HepG2 (cell line): ENCODE measurements at regions not wholly inside any gene's neighbourhood (a gene's known extent, or its start where the extent isn't known, plus 50 kb on each side); places are given as distances from the start of the nearest gene placed in this dataset.

Experiments used
- AFF4 ChIP-seq: sonication (generic); formaldehyde crosslinking; IDR thresholded peaks from 2 replicates; pipeline ENCODE4 v1.4.0; 2020; ENCODE audit warnings: missing genetic modification reagents
- CREM ChIP-seq, 2 experiments: sonication (generic) in 1 of 2; formaldehyde crosslinking in 1 of 2; IDR thresholded peaks; 2 replicates each; pipeline versions ENCODE4 v1.4.0 to v1.6.1; 2016 to 2020; ENCODE audit warnings: antibody characterized with exemption in 1 of 2, mild to moderate bottlenecking in 1 of 2, missing genetic modification reagents in 1 of 2
- FOXA1 ChIP-seq, 2 experiments: fragments of 450-650 bp in 1 of 2; sonication (generic) in 1 of 2; formaldehyde crosslinking in 1 of 2; IDR thresholded peaks; 2 replicates each; pipeline versions ENCODE4 v1.4.0 to v1.6.1; 2016 to 2020; ENCODE audit warnings: missing genetic modification reagents in 1 of 2
- NCOA2 ChIP-seq: sonication (generic); formaldehyde crosslinking; IDR thresholded peaks from 2 replicates; pipeline ENCODE4 v1.8.0; 2022; ENCODE audit warnings: inconsistent platforms
- RBFOX2 ChIP-seq: fragments of 200-400 bp; formaldehyde crosslinking; IDR thresholded peaks from 2 replicates; pipeline ENCODE4 v1.6.1; 2017; ENCODE audit warnings: low read depth, mild to moderate bottlenecking, low read length
- RORA ChIP-seq: sonication (generic); formaldehyde crosslinking; IDR thresholded peaks from 2 replicates; pipeline ENCODE4 v1.5.0; 2020; ENCODE audit warnings: mild to moderate bottlenecking, missing genetic modification reagents, moderate library complexity
- SP4 ChIP-seq: sonication (generic); formaldehyde crosslinking; IDR thresholded peaks from 2 replicates; pipeline ENCODE4 v1.8.1; 2023; ENCODE audit warnings: mild to moderate bottlenecking, missing genetic modification reagents
- SRSF4 ChIP-seq: fragments of 200-400 bp; formaldehyde crosslinking; IDR thresholded peaks from one replicate; pipeline ENCODE4 v1.6.1; 2018; ENCODE audit warnings: mild to moderate bottlenecking, low read depth, low read length, moderate library complexity; ENCODE audit not compliant: poor library complexity, severe bottlenecking
- ZNF510 ChIP-seq: sonication (generic); formaldehyde crosslinking; IDR thresholded peaks from 2 replicates; pipeline ENCODE4 v1.4.0; 2020; ENCODE audit warnings: low read depth, mild to moderate bottlenecking, missing genetic modification reagents
- ZNF562 ChIP-seq: sonication (generic); formaldehyde crosslinking; IDR thresholded peaks from 2 replicates; pipeline ENCODE4 v1.8.0; 2022; ENCODE audit warnings: missing genetic modification reagents, borderline replicate concordance
- ZNF691 ChIP-seq: sonication (generic); formaldehyde crosslinking; IDR thresholded peaks from 2 replicates; pipeline ENCODE4 v1.4.0; 2020; ENCODE audit warnings: missing genetic modification reagents, low read depth, mild to moderate bottlenecking, borderline replicate concordance
- TF ChIP-seq, protein P1 (sequence below): sonication (generic); formaldehyde crosslinking; IDR thresholded peaks from 2 replicates; pipeline ENCODE4 v1.5.1; 2020; ENCODE audit warnings: missing genetic modification reagents, mild to moderate bottlenecking, borderline replicate concordance
- TF ChIP-seq, protein P2 (sequence below): sonication (generic); formaldehyde crosslinking; IDR thresholded peaks from 2 replicates; pipeline ENCODE4 v1.4.0; 2020; ENCODE audit warnings: missing genetic modification reagents, borderline replicate concordance
- TF ChIP-seq, protein P3 (sequence below): sonication (generic); formaldehyde crosslinking; IDR thresholded peaks from 2 replicates; pipeline ENCODE4 v1.4.0; 2020; ENCODE audit warnings: missing genetic modification reagents
- TF ChIP-seq, protein P4 (sequence below): sonication (generic); formaldehyde crosslinking; IDR thresholded peaks from 2 replicates; pipeline ENCODE4 v1.5.0; 2020; ENCODE audit warnings: missing genetic modification reagents, mild to moderate bottlenecking, borderline replicate concordance

DNA sequence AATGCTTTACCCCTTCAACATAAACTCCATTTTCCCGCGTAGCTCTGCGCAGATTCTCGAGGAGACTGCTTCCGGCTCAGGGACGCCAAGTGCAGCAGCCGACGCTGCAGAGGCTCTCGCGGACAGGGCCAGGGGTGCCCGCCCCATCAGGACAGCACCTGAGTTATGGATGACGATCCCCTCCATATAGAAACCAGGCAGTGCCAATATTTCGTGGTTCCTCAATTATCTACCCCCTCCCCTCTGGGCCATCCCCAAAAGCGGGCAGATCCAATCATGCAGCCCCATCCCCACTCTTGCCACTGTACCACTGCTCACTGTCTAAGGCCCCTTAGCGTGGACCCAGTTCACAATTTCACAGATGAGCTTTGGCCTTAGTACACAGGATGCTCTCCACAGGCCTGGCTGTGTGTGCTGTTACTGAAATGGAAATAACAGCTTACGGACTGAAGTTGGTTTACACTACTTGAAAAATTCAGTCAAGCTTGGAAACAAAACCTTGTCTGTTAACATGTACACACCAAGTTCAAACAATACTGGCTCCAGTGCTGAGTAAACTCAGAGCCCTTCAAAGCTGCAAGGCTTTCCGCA, 74.5 kb downstream of the DACT2 start (continued):
- TF ChIP-seq AFF4 (CRISPR knock-in tag) (no peak), FOXA1 (IDR thresholded peaks at IDR 0.05) (peak; percentile 52; the same call in 1 of the 2 replicates), FOXA1 (CRISPR knock-in tag; IDR thresholded peaks at IDR 0.05) (peak; percentile 90), RORA (CRISPR knock-in tag) (no peak), ZNF691 (CRISPR knock-in tag) (no peak; the same call in 1 of the 2 replicates), ZNF510 (CRISPR knock-in tag) (no peak), ZNF562 (CRISPR knock-in tag) (no peak), RBFOX2 (no peak), SP4 (no peak; the same call in 1 of the 2 replicates), SRSF4 (no peak), NCOA2 (peak; percentile 89), CREM (IDR thresholded peaks at IDR 0.05) (peak; percentile 81), CREM (CRISPR knock-in tag; IDR thresholded peaks at IDR 0.05) (no peak)
- TF ChIP-seq, protein P1, sequence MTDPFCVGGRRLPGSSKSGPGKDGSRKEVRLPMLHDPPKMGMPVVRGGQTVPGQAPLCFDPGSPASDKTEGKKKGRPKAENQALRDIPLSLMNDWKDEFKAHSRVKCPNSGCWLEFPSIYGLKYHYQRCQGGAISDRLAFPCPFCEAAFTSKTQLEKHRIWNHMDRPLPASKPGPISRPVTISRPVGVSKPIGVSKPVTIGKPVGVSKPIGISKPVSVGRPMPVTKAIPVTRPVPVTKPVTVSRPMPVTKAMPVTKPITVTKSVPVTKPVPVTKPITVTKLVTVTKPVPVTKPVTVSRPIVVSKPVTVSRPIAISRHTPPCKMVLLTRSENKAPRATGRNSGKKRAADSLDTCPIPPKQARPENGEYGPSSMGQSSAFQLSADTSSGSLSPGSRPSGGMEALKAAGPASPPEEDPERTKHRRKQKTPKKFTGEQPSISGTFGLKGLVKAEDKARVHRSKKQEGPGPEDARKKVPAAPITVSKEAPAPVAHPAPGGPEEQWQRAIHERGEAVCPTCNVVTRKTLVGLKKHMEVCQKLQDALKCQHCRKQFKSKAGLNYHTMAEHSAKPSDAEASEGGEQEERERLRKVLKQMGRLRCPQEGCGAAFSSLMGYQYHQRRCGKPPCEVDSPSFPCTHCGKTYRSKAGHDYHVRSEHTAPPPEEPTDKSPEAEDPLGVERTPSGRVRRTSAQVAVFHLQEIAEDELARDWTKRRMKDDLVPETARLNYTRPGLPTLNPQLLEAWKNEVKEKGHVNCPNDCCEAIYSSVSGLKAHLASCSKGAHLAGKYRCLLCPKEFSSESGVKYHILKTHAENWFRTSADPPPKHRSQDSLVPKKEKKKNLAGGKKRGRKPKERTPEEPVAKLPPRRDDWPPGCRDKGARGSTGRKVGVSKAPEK (CRISPR knock-in tag), result no peak
- TF ChIP-seq, protein P2, sequence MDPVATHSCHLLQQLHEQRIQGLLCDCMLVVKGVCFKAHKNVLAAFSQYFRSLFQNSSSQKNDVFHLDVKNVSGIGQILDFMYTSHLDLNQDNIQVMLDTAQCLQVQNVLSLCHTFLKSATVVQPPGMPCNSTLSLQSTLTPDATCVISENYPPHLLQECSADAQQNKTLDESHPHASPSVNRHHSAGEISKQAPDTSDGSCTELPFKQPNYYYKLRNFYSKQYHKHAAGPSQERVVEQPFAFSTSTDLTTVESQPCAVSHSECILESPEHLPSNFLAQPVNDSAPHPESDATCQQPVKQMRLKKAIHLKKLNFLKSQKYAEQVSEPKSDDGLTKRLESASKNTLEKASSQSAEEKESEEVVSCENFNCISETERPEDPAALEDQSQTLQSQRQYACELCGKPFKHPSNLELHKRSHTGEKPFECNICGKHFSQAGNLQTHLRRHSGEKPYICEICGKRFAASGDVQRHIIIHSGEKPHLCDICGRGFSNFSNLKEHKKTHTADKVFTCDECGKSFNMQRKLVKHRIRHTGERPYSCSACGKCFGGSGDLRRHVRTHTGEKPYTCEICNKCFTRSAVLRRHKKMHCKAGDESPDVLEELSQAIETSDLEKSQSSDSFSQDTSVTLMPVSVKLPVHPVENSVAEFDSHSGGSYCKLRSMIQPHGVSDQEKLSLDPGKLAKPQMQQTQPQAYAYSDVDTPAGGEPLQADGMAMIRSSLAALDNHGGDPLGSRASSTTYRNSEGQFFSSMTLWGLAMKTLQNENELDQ (CRISPR knock-in tag), result 0 out of 2 replicates have a peak, but pooled peaks have one; percentile 16
- TF ChIP-seq, protein P3, sequence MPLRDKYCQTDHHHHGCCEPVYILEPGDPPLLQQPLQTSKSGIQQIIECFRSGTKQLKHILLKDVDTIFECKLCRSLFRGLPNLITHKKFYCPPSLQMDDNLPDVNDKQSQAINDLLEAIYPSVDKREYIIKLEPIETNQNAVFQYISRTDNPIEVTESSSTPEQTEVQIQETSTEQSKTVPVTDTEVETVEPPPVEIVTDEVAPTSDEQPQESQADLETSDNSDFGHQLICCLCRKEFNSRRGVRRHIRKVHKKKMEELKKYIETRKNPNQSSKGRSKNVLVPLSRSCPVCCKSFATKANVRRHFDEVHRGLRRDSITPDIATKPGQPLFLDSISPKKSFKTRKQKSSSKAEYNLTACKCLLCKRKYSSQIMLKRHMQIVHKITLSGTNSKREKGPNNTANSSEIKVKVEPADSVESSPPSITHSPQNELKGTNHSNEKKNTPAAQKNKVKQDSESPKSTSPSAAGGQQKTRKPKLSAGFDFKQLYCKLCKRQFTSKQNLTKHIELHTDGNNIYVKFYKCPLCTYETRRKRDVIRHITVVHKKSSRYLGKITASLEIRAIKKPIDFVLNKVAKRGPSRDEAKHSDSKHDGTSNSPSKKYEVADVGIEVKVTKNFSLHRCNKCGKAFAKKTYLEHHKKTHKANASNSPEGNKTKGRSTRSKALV (CRISPR knock-in tag), result 0 out of 2 replicates have a peak, but pooled peaks have one; percentile 28
- TF ChIP-seq, protein P4, sequence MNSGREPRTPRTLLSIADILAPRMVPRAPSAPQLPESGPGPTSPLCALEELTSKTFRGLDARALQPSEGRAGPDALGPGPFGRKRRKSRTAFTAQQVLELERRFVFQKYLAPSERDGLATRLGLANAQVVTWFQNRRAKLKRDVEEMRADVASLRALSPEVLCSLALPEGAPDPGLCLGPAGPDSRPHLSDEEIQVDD (CRISPR knock-in tag), result no peak
